RWPE1 (cell line): ENCODE measurements at regions not wholly inside any gene's neighbourhood (a gene's known extent, or its start where the extent isn't known, plus 50 kb on each side); places are given as distances from the start of the nearest gene placed in this dataset.

ENCODE experiments used
- CTCF ChIA-PET: fragments of 350-600 bp; sonication (Branson Sonifier 250); formaldehyde crosslinking; extraction: SDS; loops from one replicate; lab custom pipeline; 2021; lab: Yijun Ruan, JAX
- POLR2A ChIA-PET: fragments of 400-600 bp; formaldehyde crosslinking; extraction: SDS; loops from one replicate; lab custom pipeline; 2020; ENCODE audit warnings: antibody characterized with exemption; ENCODE audit not compliant: low non-redundant PET; lab: Yijun Ruan, JAX
- DNase-seq: peaks from one replicate; pipeline ENCODE4 v3.0.0; 2012; ENCODE audit warnings: low spot score
- H3K27ac ChIP-seq: fragments of 450-650 bp; 2 replicates; pipeline ENCODE4 v1.5.1; 2017
- TF ChIP-seq, protein P1 (sequence below): fragments of 450-650 bp; conservative IDR thresholded peaks from 2 replicates; pipeline ENCODE4 v1.5.1; 2017; ENCODE audit warnings: low read depth, mild to moderate bottlenecking

DNA sequence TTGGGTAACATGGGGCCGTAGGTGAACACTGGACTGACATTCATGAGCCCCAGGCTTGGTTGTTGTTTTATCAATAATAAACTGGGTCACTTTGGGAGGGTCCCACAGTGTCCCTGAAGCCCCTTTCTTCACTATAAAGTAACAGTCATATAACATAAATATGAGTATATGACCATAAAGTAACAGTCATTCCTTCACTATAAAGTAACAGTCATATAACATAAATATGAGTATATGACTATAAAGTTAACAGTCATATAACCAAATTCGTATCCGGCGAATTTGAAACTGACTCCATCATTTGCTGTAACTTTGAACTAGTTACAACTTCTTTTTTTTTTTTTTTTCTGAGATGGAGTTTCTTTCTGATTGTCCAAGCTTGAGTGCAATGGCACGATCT lies 210.3 kb downstream of the KATNAL1 start:
- POLR2A ChIA-PET: no interaction called here
- TF ChIP-seq, protein P1, sequence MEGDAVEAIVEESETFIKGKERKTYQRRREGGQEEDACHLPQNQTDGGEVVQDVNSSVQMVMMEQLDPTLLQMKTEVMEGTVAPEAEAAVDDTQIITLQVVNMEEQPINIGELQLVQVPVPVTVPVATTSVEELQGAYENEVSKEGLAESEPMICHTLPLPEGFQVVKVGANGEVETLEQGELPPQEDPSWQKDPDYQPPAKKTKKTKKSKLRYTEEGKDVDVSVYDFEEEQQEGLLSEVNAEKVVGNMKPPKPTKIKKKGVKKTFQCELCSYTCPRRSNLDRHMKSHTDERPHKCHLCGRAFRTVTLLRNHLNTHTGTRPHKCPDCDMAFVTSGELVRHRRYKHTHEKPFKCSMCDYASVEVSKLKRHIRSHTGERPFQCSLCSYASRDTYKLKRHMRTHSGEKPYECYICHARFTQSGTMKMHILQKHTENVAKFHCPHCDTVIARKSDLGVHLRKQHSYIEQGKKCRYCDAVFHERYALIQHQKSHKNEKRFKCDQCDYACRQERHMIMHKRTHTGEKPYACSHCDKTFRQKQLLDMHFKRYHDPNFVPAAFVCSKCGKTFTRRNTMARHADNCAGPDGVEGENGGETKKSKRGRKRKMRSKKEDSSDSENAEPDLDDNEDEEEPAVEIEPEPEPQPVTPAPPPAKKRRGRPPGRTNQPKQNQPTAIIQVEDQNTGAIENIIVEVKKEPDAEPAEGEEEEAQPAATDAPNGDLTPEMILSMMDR: no peak
- H3K27ac ChIP-seq: no peak overlapping the region
- DNase-seq: no peak
- CTCF ChIA-PET: interaction anchor here (0.5 kb wide), 1 partner anchor 251 kb away, joined by 4 read pairs; no protein-coding TSS in a partner anchor

DNA sequence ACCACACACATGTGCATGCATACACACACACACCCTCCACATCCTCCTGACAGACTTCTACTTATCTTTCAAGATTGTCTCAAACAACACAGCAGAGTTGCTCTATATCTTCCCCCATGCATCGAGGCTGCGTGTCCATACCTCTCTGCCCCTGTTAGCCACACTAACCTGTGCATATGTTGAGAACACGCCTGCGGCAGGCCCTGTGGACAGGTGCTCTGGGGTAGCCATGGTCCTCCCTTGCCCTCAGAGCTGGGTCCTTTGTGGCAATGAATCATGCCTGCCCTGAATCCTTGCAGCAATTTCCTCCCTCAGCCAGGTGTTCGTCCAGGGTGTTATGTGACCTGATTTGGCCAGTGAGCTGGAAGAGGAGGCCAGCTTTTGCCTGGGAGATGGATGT lies 213.3 kb downstream of the KATNAL1 start:
- no peak for DNase-seq
- POLR2A ChIA-PET: no interaction called here
- CTCF ChIA-PET: interaction anchor here (0.6 kb wide), 1 partner anchor 20 kb away, joined by 3 read pairs; no protein-coding TSS in a partner anchor
- H3K27ac ChIP-seq: no peak overlapping the region
- TF ChIP-seq, protein P1: no peak

DNA sequence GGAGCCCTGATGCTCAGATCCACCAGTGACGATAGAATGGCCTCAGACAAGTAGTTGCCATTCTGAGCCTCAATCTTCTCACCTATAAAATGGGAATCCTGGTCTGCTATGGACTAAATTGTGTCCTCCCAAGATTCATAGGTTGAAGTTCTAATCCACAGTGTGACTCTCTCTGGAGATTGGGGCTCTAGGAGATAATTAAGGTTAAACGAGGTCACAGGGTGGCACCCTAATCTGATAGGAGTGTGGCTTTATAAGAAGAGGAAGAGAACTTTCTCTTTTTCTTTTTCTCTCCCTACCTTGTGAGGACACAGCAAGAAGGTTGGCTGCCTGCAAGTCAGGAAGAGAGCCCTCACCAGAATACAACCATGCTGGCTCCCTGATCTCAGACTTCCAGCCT lies 214.1 kb downstream of the KATNAL1 start:
- H3K27ac ChIP-seq: no peak overlapping the region
- CTCF ChIA-PET: no interaction called here
- POLR2A ChIA-PET: no interaction called here
- TF ChIP-seq, protein P1: no peak
- DNase-seq: no peak

DNA sequence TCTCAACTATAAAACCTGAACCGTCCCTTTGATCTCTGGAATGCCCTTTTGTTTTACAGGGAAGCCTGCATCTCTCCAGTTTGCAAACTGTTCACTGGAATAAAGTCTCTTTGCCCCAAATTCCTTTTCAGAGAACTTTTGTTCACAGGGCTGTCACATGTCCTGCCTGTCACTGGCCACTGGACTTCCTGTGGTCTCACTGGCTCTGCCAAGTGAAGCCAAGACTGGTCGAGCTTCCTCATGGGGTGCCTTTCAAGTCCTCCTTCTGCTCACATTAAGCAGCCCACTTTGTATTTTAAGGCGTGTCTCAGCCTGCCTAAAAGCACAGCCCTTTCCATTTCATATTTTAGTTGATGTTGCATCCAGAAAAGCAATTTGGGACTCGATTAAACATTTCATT lies 215.7 kb downstream of the KATNAL1 start:
- POLR2A ChIA-PET: no interaction called here

DNA sequence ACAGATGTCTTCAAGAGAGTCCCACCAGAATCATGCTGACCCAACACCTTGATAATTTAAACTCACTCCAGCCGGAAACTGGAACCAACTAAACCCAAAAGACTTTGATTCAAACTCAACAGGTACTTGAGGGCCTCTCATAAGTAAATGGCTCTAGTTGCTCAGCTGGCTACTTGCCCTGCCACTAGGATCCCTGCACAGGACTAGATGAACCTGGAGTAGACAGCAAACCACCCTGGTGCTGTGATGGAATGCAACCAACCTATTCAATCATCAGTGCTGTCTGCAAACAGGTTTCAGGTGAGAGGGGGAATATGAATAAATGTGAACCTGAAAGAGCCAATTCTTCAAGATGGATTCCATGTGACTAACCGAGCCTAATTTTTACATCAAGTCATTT lies 216.3 kb downstream of the KATNAL1 start:
- no peak overlapping the region for H3K27ac ChIP-seq
- ChIA-PET POLR2A (no interaction called here), CTCF (no interaction called here)

More for the DNA sequence above, 215.7 kb downstream of the KATNAL1 start:
- TF ChIP-seq, protein P1: no peak
- no peak overlapping the region for H3K27ac ChIP-seq
- no peak for DNase-seq
- CTCF ChIA-PET: no interaction called here

DNA sequence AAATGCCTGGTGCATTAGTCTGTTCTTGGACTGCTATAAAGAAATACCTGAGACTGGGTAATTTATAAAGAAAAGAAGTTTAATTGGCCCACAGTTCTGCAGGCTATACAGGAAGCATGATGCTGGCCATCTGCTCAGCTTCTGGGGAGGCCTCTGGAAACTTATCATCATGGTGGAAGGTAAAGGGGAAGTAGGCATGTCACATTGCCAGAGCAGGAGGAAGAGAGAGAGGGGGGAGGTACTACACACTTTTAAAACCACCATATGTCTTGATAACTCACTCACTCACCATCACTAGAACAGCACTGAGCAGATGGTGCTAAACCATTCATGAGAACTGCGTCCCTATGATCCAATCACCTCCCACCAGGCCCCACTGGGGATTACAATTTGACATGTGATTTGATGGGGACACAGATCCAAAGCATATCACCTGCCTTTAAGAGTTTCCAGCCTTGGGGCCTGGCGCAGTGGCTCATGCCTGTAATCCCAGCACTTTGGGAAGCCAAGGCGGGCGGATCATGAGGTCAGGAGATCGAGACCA lies 219.0 kb downstream of the KATNAL1 start:
- POLR2A ChIA-PET: no interaction called here
- TF ChIP-seq, protein P1: no peak
- no peak overlapping the region for H3K27ac ChIP-seq
- CTCF ChIA-PET: no interaction called here
- no peak for DNase-seq

More for the DNA sequence above, 216.3 kb downstream of the KATNAL1 start:
- TF ChIP-seq, protein P1: no peak
- DNase-seq: no peak
